K562 (cell line): ENCODE measurements at regions not wholly inside any gene's neighbourhood (a gene's known extent, or its start where the extent isn't known, plus 50 kb on each side); places are given as distances from the start of the nearest gene placed in this dataset.

Experiments used
- ARID4B ChIP-seq: sonication (generic); formaldehyde crosslinking; IDR thresholded peaks from 2 replicates; pipeline ENCODE4 v1.8.0; 2022; ENCODE audit warnings: mild to moderate bottlenecking, missing genetic modification reagents
- ESRRA ChIP-seq: fragments of 450-650 bp; IDR thresholded peaks from 2 replicates; pipeline ENCODE4 v1.6.1; 2014; ENCODE audit warnings: low read depth, mild to moderate bottlenecking, moderate library complexity, borderline replicate concordance
- IRF2 ChIP-seq: sonication (generic); formaldehyde crosslinking; IDR thresholded peaks from 2 replicates; pipeline ENCODE4 v1.8.1; 2022; ENCODE audit warnings: mild to moderate bottlenecking, missing genetic modification reagents
- NONO ChIP-seq, 2 experiments: fragments of 200-400 bp in 1 of 2; fragments of 450-650 bp in 1 of 2; formaldehyde crosslinking in 1 of 2; IDR thresholded peaks; 2 replicates each; pipeline ENCODE4 v1.6.1; 2017; ENCODE audit warnings: low read depth in 2 of 2, mild to moderate bottlenecking in 2 of 2, moderate library complexity in 2 of 2, low read length in 1 of 2
- ZBTB7A ChIP-seq: IDR thresholded peaks from 2 replicates; pipeline ENCODE4 v1.6.1; 2011; ENCODE audit warnings: low read depth, mild to moderate bottlenecking, low read length, moderate library complexity, borderline replicate concordance; ENCODE audit not compliant: control insufficient read depth
- ZKSCAN1 ChIP-seq: fragments of 150-350 bp; IDR thresholded peaks from 2 replicates; pipeline ENCODE4 v1.6.1; 2016; ENCODE audit warnings: low read depth, low read length
- ZNF263 ChIP-seq: sonication (generic); formaldehyde crosslinking; IDR thresholded peaks from 2 replicates; pipeline ENCODE4 v1.8.0; 2022; ENCODE audit warnings: mild to moderate bottlenecking, missing genetic modification reagents, borderline replicate concordance
- ZNF354B ChIP-seq: fragments of 250-450 bp; sonication (Bioruptor Pico); IDR thresholded peaks from 2 replicates; pipeline ENCODE4 v1.4.0; 2020

GRCh38 chr5:105057001-105057436, 1494.4 kb upstream of the NUDT12 start:
- TF ChIP-seq ZKSCAN1 = no peak
- TF ChIP-seq ZNF263 (CRISPR knock-in tag) = no peak
- TF ChIP-seq NONO (IDR thresholded peaks at IDR 0.05; ENCODE audit: low read depth in 2 of 2, low read length in 1 of 2) = no peak
- no peak for TF ChIP-seq ZNF354B (CRISPR knock-in tag)
- TF ChIP-seq IRF2 = no peak
- TF ChIP-seq ARID4B (CRISPR knock-in tag) = no peak
- no peak for TF ChIP-seq ZBTB7A
- TF ChIP-seq ESRRA = no peak
